ENCODE measurements at regions not wholly inside any gene's neighbourhood (a gene's known extent, or its start where the extent isn't known, plus 50 kb on each side); places are given as distances from the start of the nearest gene placed in this dataset.
"Not testable (repeated sequence)": the region's sequence is repeated elsewhere in the genome, so short reads cannot be mapped to it uniquely, and the experiment has no call there.

GRCh38 chr11:11715075-11715474 lies 93.3 kb upstream of the GALNT18 start:
- ATAC-seq (ENCODE audit: low read depth); H3K9me1 ChIP-seq (ENCODE audit: insufficient read depth, low read length); H3K14ac ChIP-seq (replicated peaks; ENCODE audit: low read depth, low read length); H3K36me3 ChIP-seq (ENCODE audit: control insufficient read depth, insufficient read depth, low read length); H4K91ac ChIP-seq (ENCODE audit: insufficient read depth, low read depth, low read length); DNase-seq; H3K79me1 ChIP-seq (ENCODE audit: low read depth in 1 of 2, low read length in 2 of 2); H2AFZ ChIP-seq (replicated peaks; ENCODE audit: low read length, poor library complexity); H3K27ac ChIP-seq (ENCODE audit: insufficient read depth, low read length); H3K18ac ChIP-seq (ENCODE audit: low read depth, low read length); dilution Hi-C loops (cut with HindIII; ENCODE audit: low sequenced_read_pairs, unreplicated experiment); H3K27me3 ChIP-seq (ENCODE audit: control insufficient read depth, insufficient read depth, low read length); H3K4me2 ChIP-seq (ENCODE audit: low read depth, low read length); H2AK9ac ChIP-seq (replicated peaks; ENCODE audit: low read depth, low read length, poor library complexity); H4K20me1 ChIP-seq (ENCODE audit: insufficient read depth, low read length); H2AK5ac ChIP-seq (ENCODE audit: low read depth, low read length); POLR2A ChIA-PET (ENCODE audit: unreplicated experiment); in situ Hi-C loops (cut with MboI; ENCODE audit: low sequenced_read_pairs); BruUV-seq (replicated peaks); H3K9ac ChIP-seq (ENCODE audit: low read depth, low read length); H3K23ac ChIP-seq (ENCODE audit: low read depth, low read length); H4K5ac ChIP-seq (ENCODE audit: low read depth, low read length); H3K4me1 ChIP-seq (ENCODE audit: control insufficient read depth, insufficient read depth, low read length); intact Hi-C loops (cut with micrococcal nuclease); H2BK15ac ChIP-seq (ENCODE audit: low read depth, low read length); H3K4ac ChIP-seq (ENCODE audit: low read depth, low read length); H2BK20ac ChIP-seq (ENCODE audit: low read depth, low read length); H3K4me3 ChIP-seq (ENCODE audit: insufficient read depth, low read depth, low read length); H4K8ac ChIP-seq (ENCODE audit: low read depth in 2 of 2, low read length in 2 of 2); H2BK5ac ChIP-seq (ENCODE audit: low read depth, low read length, poor library complexity, severe bottlenecking); H3K56ac ChIP-seq (ENCODE audit: extremely low read depth, insufficient read depth, low read length); CTCF ChIA-PET; H3K9me3 ChIP-seq (ENCODE audit: control insufficient read depth, insufficient read depth, low read length); H2BK120ac ChIP-seq (ENCODE audit: low read depth, low read length): not testable (repeated sequence)
- no CpG with 5 or more reads among the region's 1 CpG for WGBS, 2 experiments (ENCODE audit: extremely low coverage in 2 of 2, insufficient read length in 1 of 2)

All from IMR-90 (cell line).